ENCODE measurements at regions not wholly inside any gene's neighbourhood (a gene's known extent, or its start where the extent isn't known, plus 50 kb on each side); places are given as distances from the start of the nearest gene placed in this dataset.
"Not testable (repeated sequence)": the region's sequence is repeated elsewhere in the genome, so short reads cannot be mapped to it uniquely, and the experiment has no call there.

DNA sequence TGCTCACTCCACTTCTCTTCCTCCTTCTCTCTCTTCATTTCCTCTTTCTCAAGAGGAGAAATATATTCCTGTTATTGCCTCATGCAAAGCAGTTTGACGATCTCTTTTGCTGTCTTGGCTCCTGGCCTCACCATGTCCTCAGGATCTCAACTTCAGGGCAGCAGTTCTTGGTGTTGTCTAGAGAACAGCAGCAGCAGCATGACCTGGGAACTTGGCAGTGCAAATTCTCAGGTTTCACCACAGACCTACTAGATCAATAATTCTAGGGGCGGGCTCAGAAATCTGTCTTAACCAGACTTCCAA is 193.4 kb upstream of the EDNRA start:
- Histone ChIP-seq H3K4me1 (ENCODE audit: control insufficient read depth, low read length) (no peaks in the 10 kb centered on the region), H3K4me3 (ENCODE audit: low read length) (no peak overlapping the region), H3K4me2 (ENCODE audit: low read length) (no peak overlapping the region), H3K9me3 (ENCODE audit: control insufficient read depth, insufficient read depth, low read length) (no peaks in the 10 kb centered on the region), H3K79me2 (ENCODE audit: control insufficient read depth, low read length) (no peaks in the 10 kb centered on the region), H3K27me3 (ENCODE audit: control insufficient read depth, low read length) (no peaks in the 10 kb centered on the region), H4K20me1 (ENCODE audit: control insufficient read depth, insufficient read depth, low read depth, low read length) (no peaks in the 10 kb centered on the region), H3K27ac (ENCODE audit: low read depth, low read length) (no peak overlapping the region), H3F3A (ENCODE audit: control insufficient read depth, insufficient read depth) (no peaks in the 10 kb centered on the region), H3K9me2 (replicated peaks; ENCODE audit: control insufficient read depth, low read length) (no peaks in the 10 kb centered on the region), H3K36me3 (ENCODE audit: control insufficient read depth, low read length) (no peaks in the 10 kb centered on the region)
- TF ChIP-seq, protein P1, sequence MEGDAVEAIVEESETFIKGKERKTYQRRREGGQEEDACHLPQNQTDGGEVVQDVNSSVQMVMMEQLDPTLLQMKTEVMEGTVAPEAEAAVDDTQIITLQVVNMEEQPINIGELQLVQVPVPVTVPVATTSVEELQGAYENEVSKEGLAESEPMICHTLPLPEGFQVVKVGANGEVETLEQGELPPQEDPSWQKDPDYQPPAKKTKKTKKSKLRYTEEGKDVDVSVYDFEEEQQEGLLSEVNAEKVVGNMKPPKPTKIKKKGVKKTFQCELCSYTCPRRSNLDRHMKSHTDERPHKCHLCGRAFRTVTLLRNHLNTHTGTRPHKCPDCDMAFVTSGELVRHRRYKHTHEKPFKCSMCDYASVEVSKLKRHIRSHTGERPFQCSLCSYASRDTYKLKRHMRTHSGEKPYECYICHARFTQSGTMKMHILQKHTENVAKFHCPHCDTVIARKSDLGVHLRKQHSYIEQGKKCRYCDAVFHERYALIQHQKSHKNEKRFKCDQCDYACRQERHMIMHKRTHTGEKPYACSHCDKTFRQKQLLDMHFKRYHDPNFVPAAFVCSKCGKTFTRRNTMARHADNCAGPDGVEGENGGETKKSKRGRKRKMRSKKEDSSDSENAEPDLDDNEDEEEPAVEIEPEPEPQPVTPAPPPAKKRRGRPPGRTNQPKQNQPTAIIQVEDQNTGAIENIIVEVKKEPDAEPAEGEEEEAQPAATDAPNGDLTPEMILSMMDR (IDR thresholded peaks at IDR 0.05; ENCODE audit: low read depth, low read length, poor library complexity, severe bottlenecking) = no peak
- TF ChIP-seq EZH2phosphoT487 (IDR thresholded peaks at IDR 0.05; ENCODE audit: borderline replicate concordance, low read length) = no peak

DNA sequence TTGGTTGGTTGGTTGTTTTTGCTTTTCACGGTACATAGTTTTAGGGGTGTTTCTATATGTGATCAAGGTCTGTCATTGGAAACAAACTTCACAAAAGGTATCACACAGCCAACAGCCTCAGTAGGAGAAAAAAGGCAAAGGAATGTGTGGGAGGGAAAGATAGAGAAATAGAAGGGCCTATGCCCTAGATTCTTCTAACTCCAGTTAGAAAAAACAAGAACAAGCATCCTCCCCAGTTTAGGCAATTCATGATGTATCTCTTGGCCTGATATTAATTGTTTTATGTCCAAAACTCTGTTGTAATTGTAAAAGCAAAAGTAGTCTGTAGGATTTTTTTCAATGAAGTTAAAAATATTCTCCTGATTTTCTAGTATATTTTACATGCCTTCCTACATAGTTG is 192.4 kb upstream of the EDNRA start:
- Histone ChIP-seq H3K27ac (ENCODE audit: low read depth, low read length) (no peak overlapping the region), H3K79me2 (ENCODE audit: control insufficient read depth, low read length) (no peaks in the 10 kb centered on the region), H3K9me2 (replicated peaks; ENCODE audit: control insufficient read depth, low read length) (no peaks in the 10 kb centered on the region), H3F3A (ENCODE audit: control insufficient read depth, insufficient read depth) (no peaks in the 10 kb centered on the region), H4K20me1 (ENCODE audit: control insufficient read depth, insufficient read depth, low read depth, low read length) (no peaks in the 10 kb centered on the region), H3K4me1 (ENCODE audit: control insufficient read depth, low read length) (no peaks in the 10 kb centered on the region), H3K27me3 (ENCODE audit: control insufficient read depth, low read length) (no peaks in the 10 kb centered on the region), H3K9me3 (ENCODE audit: control insufficient read depth, insufficient read depth, low read length) (no peaks in the 10 kb centered on the region), H3K4me2 (ENCODE audit: low read length) (no peak overlapping the region), H3K4me3 (ENCODE audit: low read length) (no peak overlapping the region), H3K36me3 (ENCODE audit: control insufficient read depth, low read length) (no peaks in the 10 kb centered on the region)
- TF ChIP-seq, protein P1 (IDR thresholded peaks at IDR 0.05; ENCODE audit: low read depth, low read length, poor library complexity, severe bottlenecking) = no peak
- no peak for TF ChIP-seq EZH2phosphoT487 (IDR thresholded peaks at IDR 0.05; ENCODE audit: borderline replicate concordance, low read length)

DNA sequence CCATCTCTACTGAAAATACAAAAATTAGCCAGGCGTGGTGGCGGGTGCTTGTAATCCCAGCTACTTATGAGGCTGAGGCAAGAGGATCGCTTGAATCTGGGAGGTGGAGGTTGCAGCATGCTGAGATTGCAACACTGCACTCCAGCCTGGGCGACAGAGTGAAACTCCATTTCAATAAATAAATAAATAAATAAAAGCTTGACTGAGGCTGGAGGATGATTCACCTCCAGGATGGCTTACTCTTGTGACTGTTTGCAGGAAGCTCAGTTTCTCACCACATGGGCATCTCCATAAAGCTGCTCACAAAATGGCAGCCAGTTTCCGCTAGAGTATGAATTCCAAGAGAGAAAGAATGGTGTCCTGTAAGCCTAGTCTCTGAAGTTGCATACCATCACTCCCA is 191.7 kb upstream of the EDNRA start:
- H3K27me3 ChIP-seq (ENCODE audit: control insufficient read depth, low read length) = no peaks in the 10 kb centered on the region

DNA sequence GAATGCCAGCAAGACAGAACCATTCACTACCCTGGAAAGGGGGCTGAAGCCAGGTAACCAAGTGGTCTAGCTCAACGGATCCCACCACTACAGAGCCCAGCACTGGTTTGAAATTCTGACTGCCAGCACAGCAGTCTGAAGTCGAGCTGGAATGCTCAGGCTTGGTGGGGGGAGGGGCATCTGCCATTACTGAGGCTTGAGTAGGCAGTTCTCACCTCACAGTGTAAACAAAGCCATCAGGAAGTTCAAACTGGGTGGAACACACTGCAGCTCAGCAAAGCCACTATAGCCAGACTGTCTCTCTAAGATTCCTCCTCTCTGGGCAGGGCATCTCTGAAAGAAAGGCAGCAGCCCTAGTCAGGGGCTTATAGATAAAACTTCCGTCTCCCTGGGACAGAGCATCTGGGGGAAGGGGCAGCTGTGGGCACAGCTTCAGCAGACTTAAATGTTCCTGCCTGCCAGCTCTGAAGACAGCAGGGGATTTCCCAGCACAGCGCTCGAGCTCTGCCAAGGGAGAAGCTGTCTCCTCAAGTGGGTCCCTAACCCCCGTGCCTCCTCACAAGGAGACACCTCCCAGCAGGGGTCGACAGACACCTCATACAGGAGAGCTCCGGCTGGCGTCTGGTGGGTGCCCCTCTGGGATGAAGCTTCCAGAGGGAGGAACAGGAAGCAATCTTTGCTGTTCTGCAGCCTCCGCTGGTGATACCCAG is 188.1 kb upstream of the EDNRA start:
- H3K27ac ChIP-seq (ENCODE audit: low read depth, low read length); H3K79me2 ChIP-seq (ENCODE audit: control insufficient read depth, low read length); H3K9me2 ChIP-seq (replicated peaks; ENCODE audit: control insufficient read depth, low read length); H3K27me3 ChIP-seq (ENCODE audit: control insufficient read depth, low read length); H3K4me1 ChIP-seq (ENCODE audit: control insufficient read depth, low read length); H3K4me2 ChIP-seq (ENCODE audit: low read length); H4K20me1 ChIP-seq (ENCODE audit: control insufficient read depth, insufficient read depth, low read depth, low read length); H3K4me3 ChIP-seq (ENCODE audit: low read length); H3K9me3 ChIP-seq (ENCODE audit: control insufficient read depth, insufficient read depth, low read length); H3K36me3 ChIP-seq (ENCODE audit: control insufficient read depth, low read length); H3F3A ChIP-seq (ENCODE audit: control insufficient read depth, insufficient read depth): not testable (repeated sequence)

More for the DNA sequence above, 191.7 kb upstream of the EDNRA start:
- Histone ChIP-seq H3K4me2 (ENCODE audit: low read length) (no peak overlapping the region), H4K20me1 (ENCODE audit: control insufficient read depth, insufficient read depth, low read depth, low read length) (no peaks in the 10 kb centered on the region), H3K9me2 (replicated peaks; ENCODE audit: control insufficient read depth, low read length) (no peaks in the 10 kb centered on the region), H3K27ac (ENCODE audit: low read depth, low read length) (no peak overlapping the region), H3K36me3 (ENCODE audit: control insufficient read depth, low read length) (no peaks in the 10 kb centered on the region), H3K4me3 (ENCODE audit: low read length) (no peak overlapping the region), H3K9me3 (ENCODE audit: control insufficient read depth, insufficient read depth, low read length) (no peaks in the 10 kb centered on the region), H3K4me1 (ENCODE audit: control insufficient read depth, low read length) (no peaks in the 10 kb centered on the region), H3F3A (ENCODE audit: control insufficient read depth, insufficient read depth) (no peaks in the 10 kb centered on the region), H3K79me2 (ENCODE audit: control insufficient read depth, low read length) (no peaks in the 10 kb centered on the region)
- TF ChIP-seq EZH2phosphoT487 (IDR thresholded peaks at IDR 0.05; ENCODE audit: borderline replicate concordance, low read length) = no peak
- TF ChIP-seq, protein P1 (IDR thresholded peaks at IDR 0.05; ENCODE audit: low read depth, low read length, poor library complexity, severe bottlenecking) = no peak

DNA sequence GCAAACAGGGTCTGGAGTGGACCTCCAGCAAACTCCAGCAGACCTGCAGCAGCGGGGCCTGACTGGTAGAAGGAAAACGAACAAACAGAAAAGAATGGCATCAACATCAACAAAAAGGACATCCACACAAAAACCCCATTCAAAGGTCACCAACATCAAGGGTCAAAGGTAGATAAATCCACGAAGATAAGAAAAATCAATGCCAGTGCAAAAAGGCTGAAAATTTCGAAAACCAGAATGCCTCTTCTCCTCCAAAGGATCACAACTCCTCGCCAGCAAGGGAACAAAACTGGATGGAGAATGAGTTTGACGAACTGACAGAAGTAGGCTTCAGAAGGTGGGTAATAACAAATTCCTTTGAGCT is 187.6 kb upstream of the EDNRA start:
- not testable (repeated sequence) for H3K4me1 ChIP-seq (ENCODE audit: control insufficient read depth, low read length); H3K27me3 ChIP-seq (ENCODE audit: control insufficient read depth, low read length); H3K27ac ChIP-seq (ENCODE audit: low read depth, low read length); H4K20me1 ChIP-seq (ENCODE audit: control insufficient read depth, insufficient read depth, low read depth, low read length); H3F3A ChIP-seq (ENCODE audit: control insufficient read depth, insufficient read depth); H3K4me2 ChIP-seq (ENCODE audit: low read length); H3K9me2 ChIP-seq (replicated peaks; ENCODE audit: control insufficient read depth, low read length); H3K4me3 ChIP-seq (ENCODE audit: low read length); H3K36me3 ChIP-seq (ENCODE audit: control insufficient read depth, low read length); H3K79me2 ChIP-seq (ENCODE audit: control insufficient read depth, low read length); H3K9me3 ChIP-seq (ENCODE audit: control insufficient read depth, insufficient read depth, low read length)

All from DOHH2 (cell line).